HG02571 (cell line): ENCODE measurements at regions not wholly inside any gene's neighbourhood (a gene's known extent, or its start where the extent isn't known, plus 50 kb on each side); places are given as distances from the start of the nearest gene placed in this dataset.
"Not testable (repeated sequence)": the region's sequence is repeated elsewhere in the genome, so short reads cannot be mapped to it uniquely, and the experiment has no call there.

ENCODE experiments used
- ATAC-seq: cut with Tn5 transposase; IDR thresholded peaks from one replicate; pipeline ENCODE4 v1.9.1; 2021; ENCODE audit warnings: mild to moderate bottlenecking, moderate library complexity; ENCODE audit not compliant: unreplicated experiment

GRCh38 chr18:60020107-60020925 is 120.5 kb downstream of the PMAIP1 start:
- no peak for ATAC-seq

GRCh38 chr18:60019463-60019840 is 119.7 kb downstream of the PMAIP1 start:
- ATAC-seq: no peak

- ATAC-seq: no peak
Observed at GRCh38 chr18:60018618-60019462, 119.0 kb downstream of the PMAIP1 start.

- ATAC-seq: not testable (repeated sequence)
Observed at GRCh38 chr18:60018134-60018533, 118.3 kb downstream of the PMAIP1 start.

GRCh38 chr18:60017371-60017770 is 117.6 kb downstream of the PMAIP1 start:
- no peak for ATAC-seq

- not testable (repeated sequence) for ATAC-seq
Observed at GRCh38 chr18:60015826-60016225, 116.0 kb downstream of the PMAIP1 start.

GRCh38 chr18:60013148-60013547 is 113.4 kb downstream of the PMAIP1 start:
- ATAC-seq: not testable (repeated sequence)

GRCh38 chr18:60010984-60011383 is 111.2 kb downstream of the PMAIP1 start:
- no peak for ATAC-seq

- no peak for ATAC-seq
Observed at GRCh38 chr18:60010513-60010912, 110.7 kb downstream of the PMAIP1 start.

- no peak for ATAC-seq
Observed at GRCh38 chr18:60007661-60008060, 107.9 kb downstream of the PMAIP1 start.

GRCh38 chr18:60003610-60004185 is 103.9 kb downstream of the PMAIP1 start:
- no peak for ATAC-seq

GRCh38 chr18:59996370-59996966 is 96.7 kb downstream of the PMAIP1 start:
- ATAC-seq: peak; percentile 60

GRCh38 chr18:59994357-59994756 is 94.6 kb downstream of the PMAIP1 start:
- ATAC-seq: no peak

- ATAC-seq: no peak
Observed at GRCh38 chr18:59993560-59993959, 93.8 kb downstream of the PMAIP1 start.

- no peak for ATAC-seq
Observed at GRCh38 chr18:59990121-59990823, 90.5 kb downstream of the PMAIP1 start.

- ATAC-seq: no peak
Observed at GRCh38 chr18:59988098-59988706, 88.4 kb downstream of the PMAIP1 start.

- ATAC-seq: no peak
Observed at GRCh38 chr18:59987102-59987501, 87.3 kb downstream of the PMAIP1 start.

- ATAC-seq: no peak
Observed at GRCh38 chr18:59986139-59986538, 86.3 kb downstream of the PMAIP1 start.

GRCh38 chr18:59985289-59985688 is 85.5 kb downstream of the PMAIP1 start:
- no peak for ATAC-seq

GRCh38 chr18:59983506-59983905 is 83.7 kb downstream of the PMAIP1 start:
- no peak for ATAC-seq
